ENCODE measurements at regions not wholly inside any gene's neighbourhood (a gene's known extent, or its start where the extent isn't known, plus 50 kb on each side); places are given as distances from the start of the nearest gene placed in this dataset.

DNA sequence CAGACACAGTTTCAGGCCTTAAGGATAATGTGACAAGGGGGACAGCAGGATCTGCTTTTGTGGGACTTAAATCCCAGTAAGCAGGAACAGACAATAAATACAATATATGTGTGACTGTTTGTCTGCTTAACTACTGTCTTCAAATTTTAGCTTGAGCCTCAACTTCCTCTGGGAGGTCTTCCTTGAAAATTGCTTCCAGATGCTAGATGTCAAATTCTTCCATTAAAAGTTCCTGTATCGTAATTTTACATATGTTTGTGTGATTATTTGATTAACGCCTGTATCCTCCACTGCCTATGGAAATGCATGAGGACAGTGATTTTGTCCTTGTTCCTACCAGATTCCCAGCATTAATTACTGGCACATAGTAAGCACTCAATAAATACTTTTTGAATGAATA is 385.5 kb downstream of the NDFIP2 start:
- Histone ChIP-seq H3K79me2 (ENCODE audit: insufficient read depth, low read length) (no peaks in the 10 kb centered on the region), H3K18ac (ENCODE audit: insufficient read length, low read depth, low read length) (no peak overlapping the region), H2BK12ac (ENCODE audit: insufficient read length, low read depth, low read length) (no peak overlapping the region), H4K5ac (ENCODE audit: insufficient read length, low read depth, low read length) (no peak overlapping the region), H2BK120ac (ENCODE audit: low read depth, low read length, poor library complexity, severe bottlenecking) (no peak overlapping the region), H3K9ac (ENCODE audit: extremely low read depth, insufficient read length, low read length) (no peak overlapping the region), H4K8ac (replicated peaks; ENCODE audit: insufficient read length, low read depth, low read length) (no peak overlapping the region), H2AFZ (ENCODE audit: low read length) (no peak overlapping the region), H3K27me3 (ENCODE audit: insufficient read depth, low read length) (no peaks in the 10 kb centered on the region), H3K4ac (ENCODE audit: low read depth, low read length) (no peak overlapping the region), H2BK5ac (ENCODE audit: insufficient read length, low read length) (no peak overlapping the region), H3K23me2 (ENCODE audit: insufficient read length, low read depth, low read length, poor library complexity, severe bottlenecking) (no peaks in the 10 kb centered on the region), H3K56ac (ENCODE audit: insufficient read length, low read depth, low read length) (no peak overlapping the region), H2BK20ac (ENCODE audit: low read depth, low read length, poor library complexity, severe bottlenecking) (no peak overlapping the region), H3K27ac (ENCODE audit: insufficient read length, low read depth, low read length) (no peak overlapping the region), H3K9me3 (ENCODE audit: control insufficient read depth, low read depth, low read length) (no peaks in the 10 kb centered on the region), H2BK15ac (ENCODE audit: low read depth, low read length) (no peak overlapping the region), H3T11ph (ENCODE audit: low read length) (no peak overlapping the region), H3K79me1 (ENCODE audit: insufficient read depth, low read depth, low read length, poor library complexity, severe bottlenecking) (no peaks in the 10 kb centered on the region), H3K14ac (ENCODE audit: insufficient read depth, low read length) (no peak overlapping the region), H3K23ac (ENCODE audit: insufficient read length, low read depth, low read length) (no peak overlapping the region), H4K20me1 (ENCODE audit: control insufficient read depth, insufficient read depth, insufficient read length) (no peaks in the 10 kb centered on the region), H3K4me2 (ENCODE audit: insufficient read depth, insufficient read length, low read length) (no peak overlapping the region), H4K91ac (ENCODE audit: insufficient read length, low read depth, low read length) (no peak overlapping the region), H2AK5ac (ENCODE audit: insufficient read length, low read length) (no peak overlapping the region), H3K4me1 (ENCODE audit: insufficient read depth, low read length) (peaks cover 4% of the 10 kb centered on the region; the same call in 1 of the 2 replicates)
- TF ChIP-seq, protein P1, sequence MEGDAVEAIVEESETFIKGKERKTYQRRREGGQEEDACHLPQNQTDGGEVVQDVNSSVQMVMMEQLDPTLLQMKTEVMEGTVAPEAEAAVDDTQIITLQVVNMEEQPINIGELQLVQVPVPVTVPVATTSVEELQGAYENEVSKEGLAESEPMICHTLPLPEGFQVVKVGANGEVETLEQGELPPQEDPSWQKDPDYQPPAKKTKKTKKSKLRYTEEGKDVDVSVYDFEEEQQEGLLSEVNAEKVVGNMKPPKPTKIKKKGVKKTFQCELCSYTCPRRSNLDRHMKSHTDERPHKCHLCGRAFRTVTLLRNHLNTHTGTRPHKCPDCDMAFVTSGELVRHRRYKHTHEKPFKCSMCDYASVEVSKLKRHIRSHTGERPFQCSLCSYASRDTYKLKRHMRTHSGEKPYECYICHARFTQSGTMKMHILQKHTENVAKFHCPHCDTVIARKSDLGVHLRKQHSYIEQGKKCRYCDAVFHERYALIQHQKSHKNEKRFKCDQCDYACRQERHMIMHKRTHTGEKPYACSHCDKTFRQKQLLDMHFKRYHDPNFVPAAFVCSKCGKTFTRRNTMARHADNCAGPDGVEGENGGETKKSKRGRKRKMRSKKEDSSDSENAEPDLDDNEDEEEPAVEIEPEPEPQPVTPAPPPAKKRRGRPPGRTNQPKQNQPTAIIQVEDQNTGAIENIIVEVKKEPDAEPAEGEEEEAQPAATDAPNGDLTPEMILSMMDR (conservative IDR thresholded peaks at IDR 0.05) = no peak
- no peaks in the 10 kb centered on the region for H3K27me3 Mint-ChIP-seq (ENCODE audit: low read depth)
- H3K27ac Mint-ChIP-seq = no peak overlapping the region
- no peaks in the 10 kb centered on the region for H3K36me3 Mint-ChIP-seq (ENCODE audit: insufficient read depth in 1 of 3, low read depth in 3 of 3)
- no CpG with 5 or more reads among the region's 2 CpGs for WGBS (ENCODE audit: extremely low coverage, insufficient read length, low lambda C conversion rate)
- H3K4me1 Mint-ChIP-seq = peaks cover 20 to 23% of the 10 kb centered on the region in 2 experiments
- DNase-seq = no peak
- H3K9me3 Mint-ChIP-seq = no peaks in the 10 kb centered on the region
- no peak overlapping the region for H3K4me3 Mint-ChIP-seq
